DMS114 treated with DMSO at 0.1 percent for 48 hours (cell line): ENCODE measurements at regions not wholly inside any gene's neighbourhood (a gene's known extent, or its start where the extent isn't known, plus 50 kb on each side); places are given as distances from the start of the nearest gene placed in this dataset.

Experiments
- DNase-seq: peaks from one replicate; lab custom pipeline; 2025; ENCODE audit not compliant: unreplicated experiment; lab: John Stamatoyannopoulos, UW

- DNase-seq = no peak
Measured at GRCh38 chr1:232110281-232111090, 483.9 kb downstream of the DISC1 start.

GRCh38 chr1:232109391-232109790 is 482.8 kb downstream of the DISC1 start:
- no peak for DNase-seq

- DNase-seq = no peak
Measured at GRCh38 chr1:232108598-232108997, 482.0 kb downstream of the DISC1 start.

GRCh38 chr1:232106415-232106814 is 479.8 kb downstream of the DISC1 start:
- DNase-seq = no peak

GRCh38 chr1:232105561-232105960 is 479.0 kb downstream of the DISC1 start:
- no peak for DNase-seq

- no peak for DNase-seq
Measured at GRCh38 chr1:232101231-232101630, 474.6 kb downstream of the DISC1 start.

- DNase-seq = no peak
Measured at GRCh38 chr1:232096751-232097150, 470.2 kb downstream of the DISC1 start.
